ENCODE measurements at regions not wholly inside any gene's neighbourhood (a gene's known extent, or its start where the extent isn't known, plus 50 kb on each side); places are given as distances from the start of the nearest gene placed in this dataset.
A peak's percentile ranks its signal among the peaks of the same experiment; 100 is the strongest.
"Not testable (repeated sequence)": the region's sequence is repeated elsewhere in the genome, so short reads cannot be mapped to it uniquely, and the experiment has no call there.

- DNase-seq (ENCODE audit: low spot score) = no peak
Measured at GRCh38 chr3:87101861-87102625, 111.1 kb upstream of the VGLL3 start.

GRCh38 chr3:87097733-87098132 is 106.8 kb upstream of the VGLL3 start:
- not testable (repeated sequence) for DNase-seq (ENCODE audit: low spot score)

- DNase-seq (ENCODE audit: low spot score) = no peak
Measured at GRCh38 chr3:87090631-87091030, 99.7 kb upstream of the VGLL3 start.

GRCh38 chr3:87088993-87089841 is 98.3 kb upstream of the VGLL3 start:
- DNase-seq (ENCODE audit: low spot score) = peak; percentile 2

- DNase-seq (ENCODE audit: low spot score) = no peak
Measured at GRCh38 chr3:87088430-87088992, 97.6 kb upstream of the VGLL3 start.

- no peak for DNase-seq (ENCODE audit: low spot score)
Measured at GRCh38 chr3:87084868-87085267, 93.9 kb upstream of the VGLL3 start.

- peak; percentile 8 for DNase-seq (ENCODE audit: low spot score)
Measured at GRCh38 chr3:87082796-87083440, 92.0 kb upstream of the VGLL3 start.

GRCh38 chr3:87077355-87077754 is 86.4 kb upstream of the VGLL3 start:
- no peak for DNase-seq (ENCODE audit: low spot score)

- no peak for DNase-seq (ENCODE audit: low spot score)
Measured at GRCh38 chr3:87076946-87077345, 86.0 kb upstream of the VGLL3 start.

GRCh38 chr3:87073496-87074145 is 82.7 kb upstream of the VGLL3 start:
- no peak for DNase-seq (ENCODE audit: low spot score)

- no peak for DNase-seq (ENCODE audit: low spot score)
Measured at GRCh38 chr3:87072446-87072845, 81.5 kb upstream of the VGLL3 start.

- DNase-seq (ENCODE audit: low spot score) = no peak
Measured at GRCh38 chr3:87069971-87070370, 79.0 kb upstream of the VGLL3 start.

- no peak for DNase-seq (ENCODE audit: low spot score)
Measured at GRCh38 chr3:87069021-87069420, 78.1 kb upstream of the VGLL3 start.

GRCh38 chr3:87062685-87063084 is 71.7 kb upstream of the VGLL3 start:
- DNase-seq (ENCODE audit: low spot score) = no peak

GRCh38 chr3:87057474-87057873 is 66.5 kb upstream of the VGLL3 start:
- no peak for DNase-seq (ENCODE audit: low spot score)

GRCh38 chr3:87053553-87053952 is 62.6 kb upstream of the VGLL3 start:
- DNase-seq (ENCODE audit: low spot score) = no peak

GRCh38 chr3:87052499-87053260 is 61.7 kb upstream of the VGLL3 start:
- DNase-seq (ENCODE audit: low spot score) = no peak

GRCh38 chr3:87047852-87048251 is 56.9 kb upstream of the VGLL3 start:
- peak; percentile 14 for DNase-seq (ENCODE audit: low spot score)

GRCh38 chr3:87046241-87046640 is 55.3 kb upstream of the VGLL3 start:
- DNase-seq (ENCODE audit: low spot score) = no peak

GRCh38 chr3:87045473-87045872 is 54.5 kb upstream of the VGLL3 start:
- no peak for DNase-seq (ENCODE audit: low spot score)

GRCh38 chr3:87044846-87045245 is 53.9 kb upstream of the VGLL3 start:
- no peak for DNase-seq (ENCODE audit: low spot score)

Measured in activated CD4-positive, alpha-beta T cell treated with anti-CD3 and anti-CD28 coated beads, Interleukin-2, Interleukin-4, amounts not matched to agents 100 ng/mL and 50 ng/mL, durations not matched to agents 16 hours and 8 hours (primary cell).